Keratinocyte (primary cell): ENCODE measurements at regions not wholly inside any gene's neighbourhood (a gene's known extent, or its start where the extent isn't known, plus 50 kb on each side); places are given as distances from the start of the nearest gene placed in this dataset.

Source experiments
- DNase-seq: peaks from one replicate; pipeline ENCODE4 v3.0.0-alpha.2; 2011; ENCODE audit warnings: low read depth, missing footprints, low spot score
- FAIRE-seq: peaks from 2 replicates; lab custom pipeline; 2011; peaks lifted over from hg19 to GRCh38; lab: Jason Lieb, UNC
- H2AFZ ChIP-seq: 2 replicates; pipeline ENCODE4 v1.6.0; 2012; ENCODE audit warnings: low read length, control low read depth, inconsistent platforms; ENCODE audit not compliant: control insufficient read depth
- H3K27ac ChIP-seq: 2 replicates; pipeline ENCODE4 v1.5.1; 2011; ENCODE audit warnings: low read length; ENCODE audit not compliant: control insufficient read depth, insufficient read depth
- H3K27me3 ChIP-seq: 3 replicates; pipeline ENCODE4 v1.6.0; 2011; ENCODE audit warnings: low read length; ENCODE audit not compliant: control insufficient read depth, insufficient read depth; ENCODE audit errors: extremely low read depth
- H3K36me3 ChIP-seq, 2 experiments: 2 replicates in 1 of 2; 3 replicates in 1 of 2; pipeline ENCODE4 v1.5.1; 2011; ENCODE audit warnings: low read length in 2 of 2, mild to moderate bottlenecking in 1 of 2; ENCODE audit not compliant: control insufficient read depth in 2 of 2, insufficient read depth in 2 of 2; ENCODE audit errors: extremely low read depth in 1 of 2
- H3K4me1 ChIP-seq: 3 replicates; pipeline ENCODE4 v1.5.1; 2011; ENCODE audit warnings: low read length; ENCODE audit not compliant: control insufficient read depth, insufficient read depth; ENCODE audit errors: extremely low read depth
- H3K4me2 ChIP-seq: 3 replicates; pipeline ENCODE4 v1.6.0; 2011; ENCODE audit warnings: low read depth, low read length; ENCODE audit not compliant: control insufficient read depth, insufficient read depth; ENCODE audit errors: extremely low read depth
- H3K4me3 ChIP-seq, 3 experiments: fragments of 200-600 bp in 1 of 3; sonication (generic) in 1 of 3; 2 replicates in 2 of 3; 3 replicates in 1 of 3; pipeline ENCODE4 v1.5.1; 2011 to 2016; ENCODE audit warnings: low read length in 3 of 3, mild to moderate bottlenecking in 3 of 3, control low read depth in 2 of 3, inconsistent platforms in 1 of 3, low read depth in 1 of 3, mixed read lengths in 1 of 3, mixed run types in 1 of 3, moderate library complexity in 1 of 3; ENCODE audit not compliant: control insufficient read depth in 2 of 3, insufficient read depth in 2 of 3; ENCODE audit errors: extremely low read depth in 1 of 3
- H3K79me2 ChIP-seq: 2 replicates; pipeline ENCODE4 v1.6.0; 2012; ENCODE audit warnings: low read length; ENCODE audit not compliant: control insufficient read depth, insufficient read depth
- H3K9ac ChIP-seq: 3 replicates; pipeline ENCODE4 v1.6.0; 2011; ENCODE audit warnings: low read length; ENCODE audit not compliant: control insufficient read depth, insufficient read depth; ENCODE audit errors: extremely low read depth
- H3K9me1 ChIP-seq: 3 replicates; pipeline ENCODE4 v1.6.0; 2011; ENCODE audit warnings: low read length; ENCODE audit not compliant: control insufficient read depth, insufficient read depth; ENCODE audit errors: extremely low read depth
- H3K9me3 ChIP-seq: 2 replicates; pipeline ENCODE4 v1.5.1; 2012; ENCODE audit warnings: low read depth, low read length; ENCODE audit not compliant: control insufficient read depth
- H4K20me1 ChIP-seq: 3 replicates; pipeline ENCODE4 v1.6.0; 2011; ENCODE audit warnings: low read length; ENCODE audit not compliant: control insufficient read depth, insufficient read depth; ENCODE audit errors: extremely low read depth
- CTCF ChIP-seq, 3 experiments: IDR thresholded peaks in 1 of 3; conservative IDR thresholded peaks in 1 of 3; optimal IDR thresholded peaks in 1 of 3; 2 replicates in 2 of 3; 3 replicates in 1 of 3; pipeline versions ENCODE3 to v1.5.1; 2011; ENCODE audit warnings: low read length in 3 of 3, mild to moderate bottlenecking in 3 of 3, moderate library complexity in 2 of 3, control low read depth in 1 of 3, inconsistent platforms in 1 of 3; ENCODE audit not compliant: insufficient read depth in 2 of 3; ENCODE audit errors: extremely low read depth in 1 of 3
- EZH2 ChIP-seq: IDR thresholded peaks from one replicate; pipeline ENCODE4 v1.6.1; 2012; ENCODE audit warnings: inconsistent platforms, mild to moderate bottlenecking, low read length, moderate library complexity
- dilution Hi-C: fragments of 300-500 bp; cut with MboI; formaldehyde crosslinking; loops from one replicate; pipeline ENCODE4 v1.7.0; 2020; ENCODE audit warnings: low sequenced_read_pairs; ENCODE audit not compliant: extremely low pct_ligation_motif_present

GRCh38 chr17:77880711-77881450 lies 77.6 kb upstream of the TNRC6C start:
- H3K27me3 ChIP-seq = peaks cover 21% of the 10 kb centered on the region
- H3K36me3 ChIP-seq = no peaks in the 10 kb centered on the region
- TF ChIP-seq CTCF (optimal IDR thresholded peaks at IDR 0.05 in 1 of 3, IDR thresholded peaks at IDR 0.05 in 1 of 3, conservative IDR thresholded peaks at IDR 0.05 in 1 of 3; ENCODE audit: extremely low read depth in 1 of 3, insufficient read depth in 2 of 3, low read length in 3 of 3) (no peak), EZH2 (no peak)
- no peak overlapping the region for H2AFZ ChIP-seq
- H3K4me3 ChIP-seq = no peak overlapping the region
- FAIRE-seq (no peak), DNase-seq (no peak)
- H3K79me2 ChIP-seq = no peaks in the 10 kb centered on the region
- peaks cover 2% of the 10 kb centered on the region for H4K20me1 ChIP-seq
- no peaks in the 10 kb centered on the region for H3K4me1 ChIP-seq
- dilution Hi-C loops = no loop called here
- H3K4me2 ChIP-seq = no peak overlapping the region
- H3K9me3 ChIP-seq = no peaks in the 10 kb centered on the region
- no peaks in the 10 kb centered on the region for H3K9me1 ChIP-seq
- no peak overlapping the region for H3K27ac ChIP-seq
- H3K9ac ChIP-seq = no peak overlapping the region

- Histone ChIP-seq H3K27me3 (peaks cover 28% of the 10 kb centered on the region), H3K4me2 (no peak overlapping the region), H3K79me2 (no peaks in the 10 kb centered on the region), H4K20me1 (peaks cover 2% of the 10 kb centered on the region), H3K4me3 (no peak overlapping the region), H3K9me1 (no peaks in the 10 kb centered on the region), H3K27ac (no peak overlapping the region), H3K9ac (no peak overlapping the region), H3K9me3 (no peaks in the 10 kb centered on the region), H2AFZ (no peak overlapping the region), H3K36me3 (no peaks in the 10 kb centered on the region), H3K4me1 (peaks cover 4% of the 10 kb centered on the region)
- dilution Hi-C loops = no loop called here
- TF ChIP-seq EZH2 = no peak
- no peak for TF ChIP-seq CTCF (optimal IDR thresholded peaks at IDR 0.05 in 1 of 3, IDR thresholded peaks at IDR 0.05 in 1 of 3, conservative IDR thresholded peaks at IDR 0.05 in 1 of 3; ENCODE audit: extremely low read depth in 1 of 3, insufficient read depth in 2 of 3, low read length in 3 of 3)
- FAIRE-seq (no peak), DNase-seq (no peak)
These were observed 77.0 kb upstream of the TNRC6C start for GRCh38 chr17:77881545-77881944.
